ENCODE measurements at regions not wholly inside any gene's neighbourhood (a gene's known extent, or its start where the extent isn't known, plus 50 kb on each side); places are given as distances from the start of the nearest gene placed in this dataset.

DNA sequence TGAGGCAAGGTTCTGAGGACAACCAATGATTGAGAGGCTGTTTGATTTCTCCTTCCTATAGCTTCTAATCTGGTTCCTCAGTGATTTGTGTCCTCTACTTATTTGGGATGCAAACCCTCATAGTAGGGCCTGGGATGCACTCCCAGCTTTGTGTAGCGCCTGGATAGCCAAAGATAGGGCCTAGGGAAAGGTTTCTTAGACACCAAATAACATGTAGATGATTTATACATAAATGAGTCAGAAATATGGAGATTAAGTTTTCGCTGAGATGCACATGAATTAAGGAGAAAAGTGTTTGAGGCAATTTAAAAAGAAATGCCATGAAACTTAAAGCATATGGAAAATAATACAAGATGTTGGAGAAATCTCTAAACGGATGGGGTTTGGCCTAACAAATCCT, 66.0 kb upstream of the LMO4 start:
- DNase-seq (ENCODE audit: low read depth in 1 of 2, low spot score in 2 of 2), result no peak
- Histone ChIP-seq H4K8ac (ENCODE audit: extremely low read depth, insufficient read depth, low read length) (no peak overlapping the region), H3K18ac (ENCODE audit: extremely low read depth, low read length) (no peak overlapping the region), H3K4me1 (replicated peaks in 1 of 4; ENCODE audit: control insufficient read depth in 3 of 4, insufficient read depth in 4 of 4, low read length in 3 of 4) (no peaks in the 10 kb centered on the region), H3K23ac (ENCODE audit: insufficient read length) (no peak overlapping the region), H3K14ac (ENCODE audit: insufficient read length) (no peak overlapping the region), H3K27me3 (replicated peaks in 1 of 4; ENCODE audit: control insufficient read depth in 3 of 4, extremely low read depth in 1 of 4, insufficient read depth in 3 of 4, low read length in 3 of 4) (no peaks in the 10 kb centered on the region), H3K4ac (replicated peaks; ENCODE audit: insufficient read length, low read depth, low read length) (no peak overlapping the region), H3K23me2 (ENCODE audit: low read depth, low read length) (no peaks in the 10 kb centered on the region; the same call in 1 of the 2 replicates), H2BK5ac (ENCODE audit: low read depth, low read length) (no peak overlapping the region), H2BK20ac (ENCODE audit: low read length) (no peak overlapping the region), H4K91ac (replicated peaks; ENCODE audit: insufficient read length, low read length) (no peak overlapping the region), H2BK12ac (ENCODE audit: low read depth, low read length) (no peak overlapping the region), H2BK15ac (ENCODE audit: low read length) (no peak overlapping the region), H3K4me2 (ENCODE audit: insufficient read depth in 1 of 2, low read depth in 2 of 2, low read length in 2 of 2) (no peak overlapping the region), H2BK120ac (replicated peaks; ENCODE audit: low read depth, low read length) (no peak overlapping the region), H3K79me2 (ENCODE audit: control insufficient read depth in 1 of 2, insufficient read depth in 2 of 2, low read length in 2 of 2) (no peaks in the 10 kb centered on the region), H2AK5ac (ENCODE audit: low read depth, low read length) (no peak overlapping the region), H3K9me3 (ENCODE audit: insufficient read depth in 2 of 2, low read depth in 1 of 2, low read length in 1 of 2) (no peaks in the 10 kb centered on the region), H3K79me1 (ENCODE audit: low read depth, low read length) (no peaks in the 10 kb centered on the region; the same call in 1 of the 2 replicates), H4K5ac (ENCODE audit: insufficient read length, low read depth, low read length) (no peak overlapping the region), H3K27ac (ENCODE audit: low read depth, low read length) (no peak overlapping the region), H3K36me3 (ENCODE audit: control insufficient read depth in 2 of 4, insufficient read depth in 4 of 4, low read length in 3 of 4) (no peaks in the 10 kb centered on the region), H3K9ac (replicated peaks in 1 of 4; ENCODE audit: extremely low read depth in 1 of 4, low read depth in 3 of 4, low read length in 3 of 4) (no peak overlapping the region), H2AFZ (ENCODE audit: low read length) (no peak overlapping the region), H3K4me3 (ENCODE audit: extremely low read depth in 1 of 4, insufficient read depth in 2 of 4, low read depth in 3 of 4, low read length in 4 of 4) (no peak overlapping the region), H4K20me1 (replicated peaks in 1 of 2; ENCODE audit: control insufficient read depth in 1 of 2, insufficient read depth in 2 of 2, low read length in 2 of 2) (no peaks in the 10 kb centered on the region), H3K56ac (replicated peaks; ENCODE audit: insufficient read length, low read depth, low read length) (no peak overlapping the region)
- ChIA-PET POLR2A (ENCODE audit: partially characterized antibody) (no interaction called here), CTCF (ENCODE audit: partially characterized antibody) (interaction anchor here (1.6 kb wide), 1 partner anchor 18 kb away, joined by 7 read pairs; no protein-coding TSS in a partner anchor)
- no peak for FAIRE-seq
- 85% methylated on average over 3 of the region's 3 CpGs; no CpG with 5 or more reads in 1 of the 2 experiments for WGBS, 2 experiments (ENCODE audit: extremely low coverage in 1 of 2, insufficient coverage in 1 of 2, insufficient read length in 1 of 2, insufficient replicate concordance in 2 of 2, low coverage in 1 of 2, low lambda C conversion rate in 2 of 2, missing lambda C conversion rate in 1 of 2)
- no peak for TF ChIP-seq SP4 (IDR thresholded peaks at IDR 0.05; ENCODE audit: low read length)
- no peak for TF ChIP-seq CEBPB (IDR thresholded peaks at IDR 0.05; ENCODE audit: low read depth, low read length)
- no peak for TF ChIP-seq TAF1 (IDR thresholded peaks at IDR 0.05; ENCODE audit: low read depth, low read length)
- TF ChIP-seq ASH2L (IDR thresholded peaks at IDR 0.05; ENCODE audit: low read length), result no peak
- no peak for TF ChIP-seq SP1 (IDR thresholded peaks at IDR 0.05; ENCODE audit: low read depth, low read length)
- no peak for TF ChIP-seq YY1 (IDR thresholded peaks at IDR 0.05; ENCODE audit: low read depth, low read length)
- TF ChIP-seq SAP30 (IDR thresholded peaks at IDR 0.05; ENCODE audit: insufficient read depth, insufficient replicate concordance, low read length), result no peak
- no peak for TF ChIP-seq BCL11A (IDR thresholded peaks at IDR 0.05; ENCODE audit: low read depth in 2 of 2, low read length in 2 of 2)
- no peak for TF ChIP-seq SIN3A (conservative IDR thresholded peaks at IDR 0.05 in 1 of 2, IDR thresholded peaks at IDR 0.05 in 1 of 2; ENCODE audit: low read depth in 1 of 2, low read length in 2 of 2)
- TF ChIP-seq EGR1 (IDR thresholded peaks at IDR 0.05; ENCODE audit: borderline replicate concordance, low read depth, low read length), result no peak
